ENCODE measurements at regions not wholly inside any gene's neighbourhood (a gene's known extent, or its start where the extent isn't known, plus 50 kb on each side); places are given as distances from the start of the nearest gene placed in this dataset.
A peak's percentile ranks its signal among the peaks of the same experiment; 100 is the strongest.

- no peak for TF ChIP-seq TSHZ2 (CRISPR knock-in tag; IDR thresholded peaks at IDR 0.05)
- TF ChIP-seq POU6F1 (CRISPR knock-in tag; IDR thresholded peaks at IDR 0.05; ENCODE audit: borderline replicate concordance, low read depth) = no peak
- no peak for TF ChIP-seq ISL1 (CRISPR knock-in tag; IDR thresholded peaks at IDR 0.05)
- TF ChIP-seq GLIS3 (CRISPR knock-in tag; IDR thresholded peaks at IDR 0.05) = no peak
- TF ChIP-seq ZFP3 (CRISPR knock-in tag; IDR thresholded peaks at IDR 0.05) = no peak
- TF ChIP-seq ZC3H10 (CRISPR knock-in tag; IDR thresholded peaks at IDR 0.05) = no peak
Measured at GRCh38 chr13:107838588-107839161, 376.7 kb downstream of the LIG4 start (continued).

GRCh38 chr13:107836685-107837084 lies 378.7 kb downstream of the LIG4 start:
- ATAC-seq = no peak
- no peak for TF ChIP-seq POU6F1 (CRISPR knock-in tag; IDR thresholded peaks at IDR 0.05; ENCODE audit: borderline replicate concordance, low read depth)

- peak; percentile 93 for ATAC-seq
Measured at GRCh38 chr13:107835339-107836018, 379.9 kb downstream of the LIG4 start.

GRCh38 chr13:107834717-107835116 lies 380.6 kb downstream of the LIG4 start:
- peak; percentile 38 for ATAC-seq
- no peak for TF ChIP-seq ESRRG (CRISPR knock-in tag; IDR thresholded peaks at IDR 0.05)
- TF ChIP-seq ISL1 (CRISPR knock-in tag; IDR thresholded peaks at IDR 0.05) = no peak
- TF ChIP-seq ARNTL (CRISPR knock-in tag; IDR thresholded peaks at IDR 0.05; ENCODE audit: borderline replicate concordance, low read depth) = no peak
- TF ChIP-seq CSDC2 (CRISPR knock-in tag; IDR thresholded peaks at IDR 0.05) = no peak
- no peak for TF ChIP-seq TSHZ2 (CRISPR knock-in tag; IDR thresholded peaks at IDR 0.05)
- no peak for TF ChIP-seq ZFP30 (CRISPR knock-in tag; IDR thresholded peaks at IDR 0.05)
- TF ChIP-seq TOX (CRISPR knock-in tag; IDR thresholded peaks at IDR 0.05; ENCODE audit: borderline replicate concordance) = no peak
- TF ChIP-seq POU6F1 (CRISPR knock-in tag; IDR thresholded peaks at IDR 0.05; ENCODE audit: borderline replicate concordance, low read depth) = no peak
- no peak for TF ChIP-seq ZNF70 (CRISPR knock-in tag; IDR thresholded peaks at IDR 0.05)
- TF ChIP-seq PPARA (CRISPR knock-in tag; IDR thresholded peaks at IDR 0.05; ENCODE audit: borderline replicate concordance) = no peak
- TF ChIP-seq ZFP3 (CRISPR knock-in tag; IDR thresholded peaks at IDR 0.05) = no peak
- TF ChIP-seq TCF4 (CRISPR knock-in tag; IDR thresholded peaks at IDR 0.05; ENCODE audit: borderline replicate concordance) = no peak
- TF ChIP-seq ZNF8 (CRISPR knock-in tag; IDR thresholded peaks at IDR 0.05) = no peak
- TF ChIP-seq CSRNP3 (CRISPR knock-in tag; IDR thresholded peaks at IDR 0.05) = no peak

More at GRCh38 chr13:107835339-107836018, 379.9 kb downstream of the LIG4 start:
- TF ChIP-seq ISL1 (CRISPR knock-in tag; IDR thresholded peaks at IDR 0.05) (peak; percentile 51), PATZ1 (CRISPR knock-in tag; IDR thresholded peaks at IDR 0.05; ENCODE audit: borderline replicate concordance) (no peak)
